ENCODE measurements at regions not wholly inside any gene's neighbourhood (a gene's known extent, or its start where the extent isn't known, plus 50 kb on each side); places are given as distances from the start of the nearest gene placed in this dataset.

- no peaks in the 10 kb centered on the region for H3K36me3 Mint-ChIP-seq (ENCODE audit: unreplicated experiment)
- H3K27ac Mint-ChIP-seq (ENCODE audit: unreplicated experiment) = no peak overlapping the region
- H3K4me1 Mint-ChIP-seq (ENCODE audit: unreplicated experiment) = peaks cover 29% of the 10 kb centered on the region
- DNase-seq (ENCODE audit: extremely low spot score, unreplicated experiment) = no peak
- no peak for TF ChIP-seq CTCF (IDR thresholded peaks at IDR 0.05)
- H3K27me3 Mint-ChIP-seq (ENCODE audit: unreplicated experiment) = no peaks in the 10 kb centered on the region
- no peaks in the 10 kb centered on the region for H3K9me3 Mint-ChIP-seq (ENCODE audit: unreplicated experiment)
- no peak overlapping the region for H3K4me3 Mint-ChIP-seq (ENCODE audit: unreplicated experiment)
Observed at GRCh38 chr12:123073962-123074801, 76.7 kb downstream of the PITPNM2 start.

- Mint-ChIP-seq H3K4me1 (ENCODE audit: unreplicated experiment) (peaks cover 29% of the 10 kb centered on the region), H3K4me3 (ENCODE audit: unreplicated experiment) (no peak overlapping the region), H3K9me3 (ENCODE audit: unreplicated experiment) (no peaks in the 10 kb centered on the region), H3K27me3 (ENCODE audit: unreplicated experiment) (no peaks in the 10 kb centered on the region), H3K36me3 (ENCODE audit: unreplicated experiment) (no peaks in the 10 kb centered on the region), H3K27ac (ENCODE audit: unreplicated experiment) (no peak overlapping the region)
- no peak for TF ChIP-seq CTCF (IDR thresholded peaks at IDR 0.05)
- DNase-seq (ENCODE audit: extremely low spot score, unreplicated experiment) = no peak
Observed at GRCh38 chr12:123073292-123073691, 77.6 kb downstream of the PITPNM2 start.

GRCh38 chr12:123071857-123072256, 79.0 kb downstream of the PITPNM2 start:
- DNase-seq (ENCODE audit: extremely low spot score, unreplicated experiment) = no peak
- H3K4me3 Mint-ChIP-seq (ENCODE audit: unreplicated experiment) = no peak overlapping the region
- no peaks in the 10 kb centered on the region for H3K36me3 Mint-ChIP-seq (ENCODE audit: unreplicated experiment)
- no peak for TF ChIP-seq CTCF (IDR thresholded peaks at IDR 0.05)
- H3K27ac Mint-ChIP-seq (ENCODE audit: unreplicated experiment) = no peak overlapping the region
- H3K27me3 Mint-ChIP-seq (ENCODE audit: unreplicated experiment) = no peaks in the 10 kb centered on the region
- H3K9me3 Mint-ChIP-seq (ENCODE audit: unreplicated experiment) = no peaks in the 10 kb centered on the region
- peaks cover 22% of the 10 kb centered on the region for H3K4me1 Mint-ChIP-seq (ENCODE audit: unreplicated experiment)

- H3K27me3 Mint-ChIP-seq (ENCODE audit: unreplicated experiment) = no peaks in the 10 kb centered on the region
- no peak overlapping the region for H3K4me3 Mint-ChIP-seq (ENCODE audit: unreplicated experiment)
- no peaks in the 10 kb centered on the region for H3K9me3 Mint-ChIP-seq (ENCODE audit: unreplicated experiment)
- DNase-seq (ENCODE audit: extremely low spot score, unreplicated experiment) = no peak
- no peak for TF ChIP-seq CTCF (IDR thresholded peaks at IDR 0.05)
- H3K36me3 Mint-ChIP-seq (ENCODE audit: unreplicated experiment) = no peaks in the 10 kb centered on the region
- H3K4me1 Mint-ChIP-seq (ENCODE audit: unreplicated experiment) = peaks cover 16% of the 10 kb centered on the region
- no peak overlapping the region for H3K27ac Mint-ChIP-seq (ENCODE audit: unreplicated experiment)
Observed at GRCh38 chr12:123071099-123071800, 79.6 kb downstream of the PITPNM2 start.
